NOMO-1 (cell line): ENCODE measurements at regions not wholly inside any gene's neighbourhood (a gene's known extent, or its start where the extent isn't known, plus 50 kb on each side); places are given as distances from the start of the nearest gene placed in this dataset.

Experiments
- DNase-seq, 2 experiments: peaks; one replicate each; lab custom pipeline; 2025; ENCODE audit not compliant: unreplicated experiment in 2 of 2; lab: John Stamatoyannopoulos, UW

DNA sequence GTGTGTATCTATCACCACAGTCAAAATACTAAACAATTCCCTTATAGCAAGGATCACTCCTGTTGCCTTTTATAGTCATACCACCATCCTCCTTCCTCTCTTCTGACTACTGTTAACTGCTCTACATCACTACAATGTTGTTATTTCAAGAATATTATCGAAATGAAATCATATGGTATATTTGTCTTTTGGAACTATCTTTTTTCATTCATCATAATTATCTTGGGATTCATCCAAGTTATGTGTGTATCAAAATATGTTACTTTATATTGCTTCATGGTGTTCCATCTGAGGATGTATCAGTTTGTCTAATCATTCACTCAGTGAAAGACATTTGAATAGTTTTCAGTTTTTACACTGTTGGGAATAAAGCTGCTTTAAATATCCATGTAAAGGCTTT lies 1423.0 kb upstream of the PIK3C3 start:
- DNase-seq, result no peak

DNA sequence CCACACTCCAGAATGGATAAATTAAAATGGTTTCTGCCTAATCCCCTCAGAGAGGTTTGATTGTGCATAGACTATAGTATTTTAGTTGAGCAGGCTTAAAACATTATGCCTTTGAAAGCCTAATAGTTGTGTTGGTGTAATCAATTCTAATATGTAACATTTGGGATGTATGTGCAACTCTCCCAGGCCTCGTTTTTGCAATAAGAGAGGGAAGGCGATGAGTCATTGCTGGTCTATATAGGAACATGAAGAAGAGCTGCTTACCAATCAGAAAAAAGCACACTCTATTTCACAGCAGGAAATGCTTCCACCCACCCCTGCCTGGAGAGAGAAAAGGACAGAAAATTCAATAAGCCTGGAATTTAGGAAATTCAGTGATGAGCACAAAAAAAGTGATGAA lies 1424.0 kb upstream of the PIK3C3 start:
- no peak for DNase-seq

- no peak for DNase-seq
These were observed 1425.6 kb upstream of the PIK3C3 start for GRCh38 chr18:40529478-40529877.

GRCh38 chr18:40524881-40525280 lies 1430.2 kb upstream of the PIK3C3 start:
- DNase-seq, result no peak

DNA sequence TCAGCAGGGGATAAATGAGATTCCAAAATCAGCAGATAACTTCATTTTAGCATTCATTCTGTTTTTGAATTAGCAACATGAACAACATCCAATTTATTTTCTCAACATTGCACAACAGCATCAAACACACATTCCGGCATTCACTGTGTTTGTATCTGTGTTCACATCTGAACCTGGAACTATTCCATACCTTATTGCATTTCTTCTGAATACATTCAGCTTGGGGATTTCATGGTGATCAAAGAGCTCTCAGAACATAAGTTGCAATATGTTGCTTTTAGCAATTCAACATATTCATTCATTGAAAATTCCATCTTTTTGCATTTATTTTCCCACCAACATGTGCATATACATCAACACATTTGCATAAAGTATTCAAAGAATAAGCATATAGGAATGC lies 1431.7 kb upstream of the PIK3C3 start:
- no peak for DNase-seq

DNA sequence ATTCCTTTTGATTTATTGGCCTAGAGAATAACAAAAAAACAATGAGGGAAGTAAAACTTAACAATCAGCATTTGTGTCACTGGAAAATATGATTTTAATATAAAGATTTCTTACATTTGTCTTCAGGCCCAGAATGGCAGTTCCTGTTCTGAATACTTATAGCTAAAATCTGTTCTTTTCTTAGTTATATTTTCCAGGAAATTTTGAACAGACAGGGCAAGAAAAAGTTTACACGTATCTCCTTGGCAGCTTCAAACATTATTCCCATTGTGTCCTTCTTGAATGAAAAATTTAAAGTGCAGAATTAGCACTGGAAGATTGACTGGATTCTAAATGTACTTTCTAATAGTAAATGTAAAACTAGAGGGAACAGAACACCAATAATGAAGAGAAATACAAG lies 1454.0 kb upstream of the PIK3C3 start:
- no peak for DNase-seq

DNA sequence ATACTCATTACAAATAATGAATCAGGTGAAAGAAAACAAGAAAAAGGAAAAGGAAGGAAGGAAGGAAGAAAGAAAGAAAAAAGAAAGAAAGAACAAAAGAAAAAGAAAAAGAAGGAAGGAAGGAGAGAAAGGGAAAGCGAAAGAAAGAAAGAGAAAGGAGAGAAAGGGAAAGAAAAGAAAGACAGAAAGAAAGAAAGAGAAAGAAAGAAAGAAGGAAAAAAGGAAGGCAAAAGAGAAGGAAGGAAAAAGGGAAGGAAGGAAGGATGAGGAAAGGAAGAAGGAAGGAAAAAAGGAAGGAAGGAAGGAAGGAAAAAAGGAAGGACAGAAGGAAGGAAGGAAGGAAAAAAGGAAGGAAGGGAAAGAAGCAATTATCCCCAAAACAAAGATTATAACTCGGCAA lies 1460.4 kb upstream of the PIK3C3 start:
- DNase-seq, result no peak

- no peak for DNase-seq
These were observed 1461.7 kb upstream of the PIK3C3 start for GRCh38 chr18:40493316-40493715.

DNA sequence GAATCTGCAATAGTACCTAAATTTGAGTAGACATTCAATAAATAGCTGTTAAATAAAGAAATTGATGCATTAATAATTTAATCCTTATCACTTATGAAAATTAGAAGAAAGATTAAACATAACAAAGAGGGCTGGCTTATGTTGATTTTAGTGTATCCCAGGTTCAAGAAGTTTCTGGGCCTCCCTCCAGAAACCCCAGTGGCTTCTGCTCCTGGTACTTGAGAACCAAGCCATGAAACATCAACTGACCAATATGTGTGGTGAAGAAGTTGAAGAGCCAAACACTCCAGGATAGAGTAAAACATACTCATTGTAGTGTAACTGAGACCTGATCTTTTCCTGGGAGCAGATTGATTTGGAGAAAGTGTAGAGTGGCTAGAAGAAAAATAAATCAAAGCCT lies 1465.7 kb upstream of the PIK3C3 start:
- no peak for DNase-seq

DNA sequence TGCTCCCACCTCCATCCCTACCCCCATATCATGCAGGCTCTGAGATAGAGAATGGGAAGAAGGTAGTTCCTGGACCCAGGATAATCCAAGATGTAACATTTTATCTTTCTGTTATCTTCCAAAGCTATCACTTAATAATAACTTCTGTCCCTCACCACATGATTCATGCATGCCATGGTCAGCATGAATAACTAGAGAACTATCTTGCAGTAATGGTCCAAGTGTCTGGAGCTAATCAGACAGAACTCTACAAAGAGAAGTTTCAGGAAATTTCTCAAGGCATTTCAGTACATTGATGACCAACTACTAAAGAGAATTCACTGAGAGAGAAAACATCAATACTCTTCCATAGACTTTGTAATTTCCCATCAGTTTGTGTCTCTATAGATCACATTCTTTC lies 1469.7 kb upstream of the PIK3C3 start:
- no peak for DNase-seq

- DNase-seq, result no peak
These were observed 1481.6 kb upstream of the PIK3C3 start for GRCh38 chr18:40473221-40474029.

DNA sequence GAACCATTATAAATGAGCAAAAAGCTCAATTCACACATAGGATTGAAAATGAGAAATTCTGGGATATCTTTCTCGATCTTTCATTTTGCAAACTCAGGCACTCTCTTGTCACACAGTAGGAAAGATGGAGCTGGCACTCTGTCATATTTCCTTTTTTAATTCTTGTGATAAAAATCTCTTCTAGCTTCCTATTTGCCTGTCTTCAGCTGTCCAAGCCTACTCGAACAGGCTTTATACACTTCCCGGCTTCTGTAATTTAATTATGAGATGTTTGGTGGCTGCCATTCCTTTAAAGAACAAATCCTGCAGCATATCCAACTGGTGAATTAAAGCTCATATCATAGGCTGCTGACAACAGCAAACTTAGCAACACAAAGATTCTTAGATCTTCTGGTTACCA lies 1484.3 kb upstream of the PIK3C3 start:
- DNase-seq, result no peak

DNA sequence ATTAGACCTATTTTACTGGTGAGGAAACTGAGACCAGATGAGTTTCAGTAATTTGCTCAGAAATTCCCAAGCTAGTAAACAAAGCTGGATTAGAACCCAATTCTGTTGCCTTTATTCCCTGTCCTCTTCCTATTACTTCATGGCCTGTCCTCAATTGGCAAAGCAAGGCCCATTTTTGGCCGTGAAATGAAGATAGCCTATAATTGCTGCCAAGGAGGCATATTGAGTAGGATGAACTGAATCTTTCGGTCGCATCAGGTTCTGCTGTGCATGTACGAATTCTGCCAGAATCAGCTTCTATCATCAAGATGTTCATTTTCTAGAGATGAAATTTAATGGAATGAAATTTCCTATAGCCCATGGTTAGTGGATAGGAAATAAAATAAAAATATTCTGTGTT lies 1485.2 kb upstream of the PIK3C3 start:
- no peak for DNase-seq

DNA sequence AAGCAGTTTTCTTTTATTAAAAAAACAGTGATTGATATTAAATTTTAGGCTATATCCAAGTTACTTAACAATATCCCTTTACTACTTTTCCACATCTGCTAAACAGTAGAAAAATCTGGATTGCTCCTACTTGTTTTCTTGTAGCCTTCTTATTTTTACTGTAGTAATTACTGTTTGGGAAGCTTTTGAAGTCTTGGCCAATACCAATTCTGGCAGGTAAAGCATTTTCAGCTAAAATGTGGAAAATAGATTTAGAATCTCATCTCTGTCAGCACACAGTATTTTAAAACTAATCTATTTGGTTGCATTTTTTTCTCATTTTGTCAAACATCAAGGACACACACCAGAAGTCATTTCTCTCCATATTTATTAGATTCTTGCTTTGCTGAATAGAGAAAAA lies 1485.7 kb upstream of the PIK3C3 start:
- DNase-seq, result no peak

GRCh38 chr18:40464032-40464431 lies 1491.0 kb upstream of the PIK3C3 start:
- DNase-seq, result no peak

GRCh38 chr18:40453903-40454302 lies 1501.1 kb upstream of the PIK3C3 start:
- DNase-seq, result no peak

DNA sequence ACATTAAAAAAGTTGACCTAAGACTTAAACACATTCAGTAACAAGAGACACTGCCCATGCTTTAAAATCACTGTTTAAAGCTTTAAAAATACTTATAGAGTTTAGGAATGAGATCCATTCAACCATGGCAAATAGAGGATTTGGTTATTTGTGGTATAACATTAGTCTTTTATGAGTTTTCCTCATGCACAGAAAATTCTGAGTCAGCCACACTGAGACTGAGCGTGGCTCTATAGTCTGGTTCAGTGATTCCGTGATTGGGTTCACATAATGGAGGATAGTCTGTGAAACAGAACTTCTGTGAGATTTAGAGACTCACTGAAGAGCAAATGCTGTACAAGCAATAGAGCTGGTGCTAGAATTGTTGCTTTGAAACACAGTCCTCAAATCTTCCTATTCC lies 1502.4 kb upstream of the PIK3C3 start:
- DNase-seq, result no peak

DNA sequence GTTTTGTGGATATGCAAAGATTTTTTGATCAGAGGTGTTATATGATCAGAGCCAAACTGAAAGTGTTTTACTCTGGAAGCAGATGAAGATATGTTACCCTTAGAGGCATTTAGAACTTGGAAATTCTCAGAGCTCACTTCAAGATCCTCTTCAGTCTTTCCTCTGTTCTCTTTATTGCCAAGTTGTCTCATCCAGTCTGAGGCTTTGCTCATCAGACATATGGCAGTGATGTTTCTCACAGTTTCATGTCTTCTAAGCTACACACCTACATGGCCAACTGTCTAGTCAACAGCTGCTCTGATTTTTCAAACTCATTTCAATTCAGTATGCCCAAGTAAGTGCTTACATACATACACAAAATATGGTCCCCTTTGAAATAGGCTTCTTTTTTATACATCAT lies 1504.3 kb upstream of the PIK3C3 start:
- DNase-seq, result no peak

- no peak for DNase-seq
These were observed 1507.2 kb upstream of the PIK3C3 start for GRCh38 chr18:40447820-40448219.

DNA sequence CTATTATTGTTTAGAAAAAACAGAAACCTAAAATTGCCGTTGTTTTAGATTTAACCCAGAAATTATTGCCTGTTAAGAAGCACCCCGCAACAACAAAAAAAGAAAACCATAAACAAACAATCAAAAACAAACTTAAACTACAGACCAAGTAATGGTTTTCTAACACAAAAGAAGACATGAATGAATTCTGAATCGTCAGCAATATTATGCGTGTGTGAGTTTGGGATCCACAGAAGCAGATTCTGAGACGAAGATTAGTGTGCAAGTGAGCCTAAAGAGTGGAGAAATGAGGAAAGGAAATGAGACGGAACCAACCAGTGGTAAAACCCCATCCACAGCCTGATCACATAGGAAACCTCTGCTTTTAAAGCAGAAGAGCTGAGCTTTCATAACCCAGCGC lies 1514.9 kb upstream of the PIK3C3 start:
- no peak for DNase-seq

- no peak for DNase-seq
These were observed 1517.5 kb upstream of the PIK3C3 start for GRCh38 chr18:40437517-40437916.

- no peak for DNase-seq
These were observed 1523.7 kb upstream of the PIK3C3 start for GRCh38 chr18:40431071-40431985.
